Spinal cord (tissue), 9 donors: ENCODE measurements at regions not wholly inside any gene's neighbourhood (a gene's known extent, or its start where the extent isn't known, plus 50 kb on each side); places are given as distances from the start of the nearest gene placed in this dataset.

Source experiments
- DNase-seq, 6 donors: peaks; one replicate each; pipeline versions ENCODE4 v3.0.0 to v3.0.0-alpha.2; 2013 to 2015; ENCODE audit warnings: low spot score in 6 of 6, low read depth in 4 of 6
- H3K27ac ChIP-seq: one replicate; pipeline ENCODE4 v1.5.1; 2013; ENCODE audit warnings: low read depth, low read length, control low read depth
- H3K27me3 ChIP-seq: one replicate; pipeline ENCODE4 v1.6.1; 2013; ENCODE audit warnings: low read length; ENCODE audit not compliant: control insufficient read depth, insufficient read depth
- H3K36me3 ChIP-seq: one replicate; pipeline ENCODE4 v1.6.1; 2013; ENCODE audit warnings: low read length; ENCODE audit not compliant: control insufficient read depth, insufficient read depth
- H3K4me1 ChIP-seq: one replicate; pipeline ENCODE4 v1.6.1; 2013; ENCODE audit warnings: low read length; ENCODE audit not compliant: control insufficient read depth, insufficient read depth
- H3K4me3 ChIP-seq: one replicate; pipeline ENCODE4 v1.5.1; 2013; ENCODE audit warnings: low read depth, low read length, control low read depth
- H3K9me3 ChIP-seq: one replicate; pipeline ENCODE4 v1.6.1; 2013; ENCODE audit warnings: low read length; ENCODE audit not compliant: control insufficient read depth, insufficient read depth
- WGBS: methylation state at CpG from one replicate; pipeline ENCODE4 v1.1.5; 2013; ENCODE audit warnings: missing lambda C conversion rate; ENCODE audit not compliant: insufficient coverage; 5-methylcytosine and 5-hydroxymethylcytosine counted together
- donor health status: healthy.

DNA sequence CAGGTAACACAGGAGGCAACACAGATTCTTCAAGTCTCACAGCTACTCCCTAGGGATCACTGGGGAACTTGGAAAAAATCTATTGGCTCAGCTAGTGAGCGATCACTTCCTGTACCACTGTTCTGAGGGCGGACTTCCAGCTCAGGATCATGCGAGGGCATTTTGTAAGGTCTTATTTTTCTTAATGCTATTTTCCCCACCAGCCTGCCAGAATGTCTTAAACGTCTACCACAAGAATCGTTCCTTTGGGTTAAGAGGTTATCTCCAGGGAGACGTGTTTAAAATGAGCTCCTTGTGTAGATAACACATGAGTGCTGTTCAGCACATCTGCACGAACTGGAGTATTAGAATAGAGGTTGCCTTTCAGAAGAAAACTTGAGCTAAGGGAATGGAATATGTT, 162.6 kb downstream of the ETNK1 start:
- Histone ChIP-seq H3K27ac (no peak overlapping the region), H3K27me3 (no peaks in the 10 kb centered on the region), H3K9me3 (peaks cover 4% of the 10 kb centered on the region), H3K4me3 (no peak overlapping the region), H3K4me1 (peaks cover 3% of the 10 kb centered on the region), H3K36me3 (no peaks in the 10 kb centered on the region)
- DNase-seq: peak in 2 of 6 donors; percentile 33 to 45
- 57% methylated on average over 3 of the region's 7 CpGs for WGBS

- DNase-seq: no peak
- H3K36me3 ChIP-seq: no peaks in the 10 kb centered on the region
- no peaks in the 10 kb centered on the region for H3K27me3 ChIP-seq
- peaks cover 4% of the 10 kb centered on the region for H3K9me3 ChIP-seq
- peaks cover 3% of the 10 kb centered on the region for H3K4me1 ChIP-seq
- WGBS: no CpG with 5 or more reads among the region's 3 CpGs
- H3K27ac ChIP-seq: no peak overlapping the region
- H3K4me3 ChIP-seq: no peak overlapping the region
Observed at GRCh38 chr12:22788913-22789312, 163.9 kb downstream of the ETNK1 start.

DNA sequence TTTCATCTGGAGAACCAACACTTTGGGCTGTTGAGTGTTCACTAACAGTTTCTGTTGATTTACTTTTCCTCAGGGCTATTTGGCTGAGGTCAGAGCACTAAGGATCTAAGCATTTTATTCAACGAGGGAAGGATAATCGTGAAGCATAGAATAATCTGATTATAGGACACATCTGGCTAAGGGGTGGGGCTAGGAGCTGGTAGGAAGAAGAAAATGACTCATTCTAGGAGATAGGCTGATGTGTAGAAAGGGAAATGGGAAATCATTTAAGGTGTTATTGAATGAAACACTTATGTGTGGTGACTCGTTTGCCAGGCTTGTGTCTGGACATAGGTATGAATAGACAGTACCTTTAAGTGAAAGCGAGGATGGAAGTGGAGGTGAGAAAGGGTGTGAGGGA, 167.2 kb downstream of the ETNK1 start:
- Histone ChIP-seq H3K9me3 (peaks cover 4% of the 10 kb centered on the region), H3K27me3 (no peaks in the 10 kb centered on the region), H3K36me3 (no peaks in the 10 kb centered on the region), H3K4me3 (no peak overlapping the region), H3K27ac (no peak overlapping the region), H3K4me1 (peaks cover 3% of the 10 kb centered on the region)
- no peak for DNase-seq
- 93% methylated on average over 4 of the region's 4 CpGs for WGBS

- H3K27ac ChIP-seq: no peak overlapping the region
- no peaks in the 10 kb centered on the region for H3K36me3 ChIP-seq
- H3K4me3 ChIP-seq: no peak overlapping the region
- no peaks in the 10 kb centered on the region for H3K4me1 ChIP-seq
- H3K9me3 ChIP-seq: peaks cover under 1% of the 10 kb centered on the region
- DNase-seq: no peak
- H3K27me3 ChIP-seq: no peaks in the 10 kb centered on the region
- WGBS: no CpG with 5 or more reads among the region's 1 CpG
Observed at GRCh38 chr12:22794017-22794416, 169.0 kb downstream of the ETNK1 start.

GRCh38 chr12:22796941-22797630, 172.1 kb downstream of the ETNK1 start:
- no peaks in the 10 kb centered on the region for H3K36me3 ChIP-seq
- H3K4me1 ChIP-seq: no peaks in the 10 kb centered on the region
- H3K9me3 ChIP-seq: no peaks in the 10 kb centered on the region
- no peak overlapping the region for H3K27ac ChIP-seq
- no peaks in the 10 kb centered on the region for H3K27me3 ChIP-seq
- DNase-seq: peak in 1 of 6 donors; percentile 82
- 67% methylated on average over 1 of the region's 4 CpGs for WGBS
- no peak overlapping the region for H3K4me3 ChIP-seq

- H3K9me3 ChIP-seq: no peaks in the 10 kb centered on the region
- WGBS: no CpG with 5 or more reads among the region's 2 CpGs
- no peaks in the 10 kb centered on the region for H3K36me3 ChIP-seq
- H3K27me3 ChIP-seq: no peaks in the 10 kb centered on the region
- DNase-seq: peak in 1 of 6 donors; percentile 55
- no peaks in the 10 kb centered on the region for H3K4me1 ChIP-seq
- no peak overlapping the region for H3K27ac ChIP-seq
- no peak overlapping the region for H3K4me3 ChIP-seq
Observed at GRCh38 chr12:22797701-22798100, 172.7 kb downstream of the ETNK1 start.

DNA sequence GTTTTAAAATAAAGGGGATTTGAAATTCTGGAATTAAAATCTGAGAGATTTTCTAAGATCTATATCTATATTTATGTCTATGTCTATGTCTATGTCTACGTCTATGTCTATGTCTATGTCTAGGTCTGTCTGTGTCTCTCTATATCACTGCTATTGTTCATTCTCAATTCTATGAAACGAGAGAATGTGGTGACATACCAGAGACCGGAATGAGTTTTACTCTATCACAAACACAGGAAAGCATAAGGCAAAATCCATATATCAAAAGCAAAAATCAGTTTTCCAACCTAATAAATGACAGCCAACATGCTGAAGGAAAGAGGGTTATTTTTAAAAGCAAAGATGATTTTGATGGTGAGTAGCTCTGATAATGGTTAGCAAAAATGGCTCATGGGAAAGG, 173.1 kb downstream of the ETNK1 start:
- no peak overlapping the region for H3K27ac ChIP-seq
- no peak for DNase-seq
- H3K36me3 ChIP-seq: no peaks in the 10 kb centered on the region
- no peaks in the 10 kb centered on the region for H3K27me3 ChIP-seq
- WGBS: 80% methylated on average over 1 of the region's 3 CpGs
- H3K9me3 ChIP-seq: no peaks in the 10 kb centered on the region
- no peaks in the 10 kb centered on the region for H3K4me1 ChIP-seq
- H3K4me3 ChIP-seq: no peak overlapping the region

DNA sequence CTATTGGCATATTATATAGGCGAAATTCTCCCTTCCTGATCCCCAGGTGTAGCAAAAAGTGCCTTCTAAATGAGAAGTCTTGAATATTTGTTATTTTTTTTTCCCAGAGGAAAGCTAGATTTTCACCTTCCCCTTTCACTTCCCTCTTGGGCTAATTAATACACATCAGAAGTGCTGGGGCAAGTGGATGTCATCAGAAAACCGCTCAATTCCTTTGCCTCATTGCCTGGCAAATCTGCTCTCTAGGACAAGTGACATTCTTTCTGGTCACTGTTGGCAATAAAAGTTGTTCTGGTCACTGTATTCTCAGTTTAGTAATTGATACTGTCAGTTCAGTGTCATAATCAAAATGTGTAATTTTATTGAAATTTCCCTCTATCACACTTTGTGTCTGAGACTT, 174.5 kb downstream of the ETNK1 start:
- WGBS: 71% methylated on average over 1 of the region's 2 CpGs
- H3K4me3 ChIP-seq: no peak overlapping the region
- no peaks in the 10 kb centered on the region for H3K36me3 ChIP-seq
- H3K4me1 ChIP-seq: no peaks in the 10 kb centered on the region
- H3K27ac ChIP-seq: no peak overlapping the region
- DNase-seq: no peak
- H3K27me3 ChIP-seq: no peaks in the 10 kb centered on the region
- H3K9me3 ChIP-seq: no peaks in the 10 kb centered on the region

GRCh38 chr12:22800332-22800731, 175.4 kb downstream of the ETNK1 start:
- H3K27me3 ChIP-seq: no peaks in the 10 kb centered on the region
- H3K36me3 ChIP-seq: no peaks in the 10 kb centered on the region
- H3K4me3 ChIP-seq: no peak overlapping the region
- H3K9me3 ChIP-seq: no peaks in the 10 kb centered on the region
- no peak for DNase-seq
- no peaks in the 10 kb centered on the region for H3K4me1 ChIP-seq
- no CpG with 5 or more reads among the region's 2 CpGs for WGBS
- no peak overlapping the region for H3K27ac ChIP-seq

- no peaks in the 10 kb centered on the region for H3K9me3 ChIP-seq
- no peak for DNase-seq
- H3K4me1 ChIP-seq: no peaks in the 10 kb centered on the region
- H3K36me3 ChIP-seq: no peaks in the 10 kb centered on the region
- WGBS: 100% methylated on average over 1 of the region's 4 CpGs
- no peaks in the 10 kb centered on the region for H3K27me3 ChIP-seq
- H3K27ac ChIP-seq: no peak overlapping the region
- H3K4me3 ChIP-seq: no peak overlapping the region
Observed at GRCh38 chr12:22802883-22803630, 178.1 kb downstream of the ETNK1 start.
